CD4-positive, alpha-beta T cell treated with Interferon gamma for 1 hour (primary cell): ENCODE measurements at regions not wholly inside any gene's neighbourhood (a gene's known extent, or its start where the extent isn't known, plus 50 kb on each side); places are given as distances from the start of the nearest gene placed in this dataset.
"Not testable (repeated sequence)": the region's sequence is repeated elsewhere in the genome, so short reads cannot be mapped to it uniquely, and the experiment has no call there.

Experiments used
- DNase-seq: peaks from one replicate; pipeline ENCODE4 v3.0.0-alpha.2; 2020

DNA sequence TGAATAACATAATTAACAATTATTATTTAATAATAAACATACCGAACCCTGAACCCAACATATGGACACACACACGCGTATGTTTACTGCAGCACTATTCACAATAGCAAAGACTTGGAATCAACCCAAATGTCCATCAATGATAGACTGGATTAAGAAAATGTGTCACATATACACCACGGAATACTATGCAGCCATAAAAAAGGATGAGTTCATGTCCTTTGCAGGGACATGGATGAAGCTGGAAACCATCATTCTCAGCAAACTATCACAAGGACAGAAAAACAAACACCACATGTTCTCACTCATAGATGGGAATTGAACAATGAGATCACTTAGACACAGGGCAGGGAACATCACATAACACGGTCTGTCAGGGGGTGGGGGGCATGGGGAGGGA is 333.5 kb downstream of the KIF20B start:
- DNase-seq = not testable (repeated sequence)

DNA sequence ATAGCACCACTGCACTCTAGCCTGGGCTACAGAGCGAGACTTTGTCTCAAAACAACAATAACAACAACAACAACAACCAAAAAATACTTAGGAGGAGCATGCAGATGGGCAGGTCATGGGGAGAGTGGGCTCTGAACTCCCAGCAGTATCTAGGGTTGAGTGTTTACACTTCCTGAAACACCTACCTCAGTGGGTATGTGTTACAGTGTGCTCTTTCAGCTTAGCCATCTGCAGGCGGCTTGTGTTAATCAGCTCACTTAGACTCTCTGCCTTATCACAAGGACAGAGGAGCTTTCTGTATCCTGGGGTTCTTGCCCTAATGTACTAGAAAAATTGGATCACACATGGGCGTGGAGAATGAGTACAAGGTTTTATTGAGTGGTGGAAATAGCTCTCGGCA is 340.2 kb downstream of the KIF20B start:
- DNase-seq = no peak

DNA sequence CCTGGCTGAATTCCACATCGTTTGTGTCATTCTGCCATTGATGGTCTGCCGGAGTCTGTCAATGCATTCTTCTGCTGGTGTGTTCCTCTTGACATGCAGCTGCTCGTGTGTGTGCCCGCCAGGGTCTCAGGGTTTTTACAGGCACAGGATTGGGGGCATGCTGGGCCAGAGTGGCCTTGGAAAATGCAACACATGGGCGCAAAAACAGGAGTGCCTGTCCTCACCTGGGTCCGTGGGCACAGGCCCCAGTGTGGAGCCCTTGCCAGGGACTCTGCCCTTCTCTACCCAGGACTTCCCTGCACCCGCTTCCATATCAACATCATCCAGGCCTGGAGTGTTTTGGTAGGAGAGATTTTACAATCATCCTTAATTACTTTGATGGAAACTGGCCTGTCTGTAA is 340.7 kb downstream of the KIF20B start:
- no peak for DNase-seq

DNA sequence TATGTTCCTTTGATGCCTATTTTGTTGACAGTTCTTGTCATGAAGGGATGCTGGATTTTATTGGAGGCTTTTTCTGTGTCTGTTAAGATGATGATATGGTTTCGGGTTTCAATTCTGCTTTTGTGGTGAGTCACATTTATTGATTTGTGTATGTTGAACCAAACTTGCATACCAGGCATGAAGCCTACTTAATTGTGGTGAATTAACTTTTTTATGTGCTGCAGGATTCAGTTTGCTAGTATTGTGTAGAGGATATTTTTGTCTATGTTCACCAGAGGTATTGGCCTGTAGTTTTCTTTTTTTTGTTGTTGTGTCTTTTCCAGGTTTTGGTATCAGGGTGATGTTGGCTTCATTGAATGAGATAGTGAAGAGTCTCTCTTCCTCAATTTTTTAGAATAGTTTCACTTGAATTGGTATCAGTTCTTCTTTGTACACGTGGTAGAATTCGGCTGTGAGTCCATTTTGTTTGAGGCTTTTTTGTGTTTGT is 345.9 kb downstream of the KIF20B start:
- DNase-seq = no peak

DNA sequence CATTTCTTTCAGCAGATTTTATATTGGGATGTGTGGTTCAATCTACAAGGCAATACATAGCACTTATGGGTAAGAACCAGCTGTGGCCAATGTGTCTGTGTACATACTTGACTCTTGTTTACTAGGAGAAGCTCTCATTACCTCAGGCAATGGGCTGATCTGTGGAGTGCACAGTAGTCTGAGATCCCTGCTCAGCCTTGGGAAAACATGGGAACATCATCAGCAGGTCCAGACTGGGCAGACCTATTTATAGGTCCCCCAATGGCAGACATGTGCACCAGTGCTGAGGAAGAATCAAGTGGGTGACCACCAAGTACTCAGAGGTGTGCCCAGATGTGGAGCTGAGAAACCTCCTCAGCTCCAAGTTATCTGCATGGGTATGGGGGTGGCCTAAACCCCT is 349.7 kb downstream of the KIF20B start:
- no peak for DNase-seq

DNA sequence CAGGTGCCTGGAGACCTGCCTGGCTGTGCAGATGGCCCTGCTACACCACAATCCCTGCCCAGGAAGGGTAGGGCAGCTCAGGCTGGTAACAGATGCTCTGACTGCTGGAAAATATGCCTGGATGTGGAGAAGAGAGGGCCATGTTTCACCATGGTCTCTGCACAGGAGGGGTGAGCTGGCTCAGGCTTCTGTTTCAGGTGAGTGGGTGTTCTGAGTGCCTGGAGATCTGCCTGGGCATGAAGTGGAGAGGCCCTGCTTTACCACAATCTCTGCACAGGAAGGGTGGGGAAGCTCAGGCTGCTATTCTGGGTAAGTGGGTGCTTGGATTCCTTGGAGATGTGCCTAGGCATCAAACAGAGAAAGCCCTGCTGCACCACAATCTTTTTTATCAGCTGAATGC is 350.1 kb downstream of the KIF20B start:
- no peak for DNase-seq

DNA sequence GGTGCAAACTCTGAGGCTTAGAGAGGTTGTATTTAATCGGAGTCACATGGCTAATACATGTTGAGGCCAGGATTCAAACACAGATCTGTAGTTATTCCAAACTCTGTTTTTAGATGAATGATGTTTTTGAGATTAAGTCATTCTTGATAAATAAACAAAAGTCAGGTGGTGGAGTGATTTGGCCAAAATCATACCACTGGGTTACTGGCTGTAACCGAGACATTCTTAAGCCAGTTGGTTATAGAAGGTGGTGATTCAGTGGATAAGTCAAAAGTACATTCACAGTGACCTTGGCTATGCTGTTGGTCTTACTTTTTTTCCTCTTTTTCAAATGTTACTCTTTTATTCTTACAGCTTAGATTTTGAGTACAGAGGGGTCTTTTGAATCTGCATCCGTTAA is 361.4 kb downstream of the KIF20B start:
- no peak for DNase-seq

DNA sequence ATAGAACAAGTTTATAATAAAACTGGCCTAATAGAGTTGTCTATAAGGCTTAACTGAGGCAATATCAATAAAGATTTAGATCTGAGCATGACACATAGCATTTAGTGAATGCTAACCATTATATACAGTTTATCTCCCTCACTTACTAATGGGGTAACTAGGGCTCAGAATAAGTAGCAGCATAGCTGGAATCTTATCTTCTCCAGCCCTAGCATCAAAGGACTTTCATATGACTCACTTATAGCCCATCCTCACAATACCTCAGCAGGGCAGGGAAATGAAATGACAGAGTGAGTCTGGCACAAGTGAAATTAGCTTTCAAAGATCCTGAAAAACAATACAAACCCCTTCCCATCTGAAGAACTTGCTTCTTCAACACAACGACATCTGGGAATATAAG is 362.9 kb downstream of the KIF20B start:
- DNase-seq = no peak

DNA sequence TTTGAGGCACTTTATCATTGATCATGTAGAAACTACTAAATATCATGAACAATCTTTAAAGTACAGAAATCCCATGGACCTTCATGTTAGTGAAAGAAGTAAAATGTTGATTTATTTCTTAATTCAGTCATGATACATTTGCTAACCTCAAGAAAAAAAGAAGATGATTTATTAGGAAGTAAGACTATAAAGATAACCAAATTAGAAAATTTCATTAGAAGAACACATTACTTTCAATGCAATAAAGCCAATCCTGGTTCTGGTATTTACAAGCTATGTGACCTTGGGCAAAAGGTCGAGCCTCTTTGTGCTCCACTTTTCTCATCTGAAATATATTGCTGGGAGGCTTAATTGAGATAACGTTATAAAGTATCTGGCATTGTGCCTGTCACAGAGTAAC is 365.0 kb downstream of the KIF20B start:
- DNase-seq = no peak

DNA sequence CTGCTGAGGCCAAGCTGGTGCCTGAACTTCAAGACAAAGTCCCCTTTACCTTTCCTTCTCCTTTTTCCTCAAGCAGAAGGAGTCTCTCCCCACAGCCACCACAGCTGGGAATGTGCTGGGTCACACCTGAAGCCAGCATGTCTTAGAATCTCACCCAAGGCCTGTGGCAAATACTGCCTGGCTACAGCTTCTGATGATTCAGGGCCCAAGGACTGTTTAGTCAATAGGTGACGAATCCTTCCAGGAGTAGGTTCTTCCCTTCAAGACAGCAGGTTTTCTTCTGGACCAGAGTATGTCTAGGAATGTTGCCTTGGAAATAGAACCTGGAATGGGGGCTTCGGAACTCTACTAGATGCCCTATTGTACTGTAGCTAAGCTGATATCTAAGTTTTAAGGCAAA is 374.6 kb downstream of the KIF20B start:
- no peak for DNase-seq

DNA sequence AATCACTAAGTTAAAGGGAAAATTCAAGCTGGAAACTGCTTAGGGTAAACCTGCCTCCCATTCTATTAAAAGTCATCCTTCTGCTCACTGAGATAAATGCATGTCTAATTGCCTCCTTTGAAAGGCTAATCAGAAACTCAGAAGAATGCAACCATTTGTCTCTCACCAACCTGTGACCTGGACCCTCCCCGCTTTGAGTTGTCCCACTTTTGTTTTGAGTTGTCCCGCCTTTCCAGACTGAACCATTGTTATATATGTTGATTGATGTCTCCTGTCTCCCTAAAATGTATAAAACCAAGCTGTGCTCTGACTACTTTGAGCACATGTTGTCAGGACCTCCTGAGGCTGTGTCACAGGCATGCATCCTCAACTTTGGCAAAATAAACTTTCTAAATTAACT is 378.4 kb downstream of the KIF20B start:
- DNase-seq = no peak

DNA sequence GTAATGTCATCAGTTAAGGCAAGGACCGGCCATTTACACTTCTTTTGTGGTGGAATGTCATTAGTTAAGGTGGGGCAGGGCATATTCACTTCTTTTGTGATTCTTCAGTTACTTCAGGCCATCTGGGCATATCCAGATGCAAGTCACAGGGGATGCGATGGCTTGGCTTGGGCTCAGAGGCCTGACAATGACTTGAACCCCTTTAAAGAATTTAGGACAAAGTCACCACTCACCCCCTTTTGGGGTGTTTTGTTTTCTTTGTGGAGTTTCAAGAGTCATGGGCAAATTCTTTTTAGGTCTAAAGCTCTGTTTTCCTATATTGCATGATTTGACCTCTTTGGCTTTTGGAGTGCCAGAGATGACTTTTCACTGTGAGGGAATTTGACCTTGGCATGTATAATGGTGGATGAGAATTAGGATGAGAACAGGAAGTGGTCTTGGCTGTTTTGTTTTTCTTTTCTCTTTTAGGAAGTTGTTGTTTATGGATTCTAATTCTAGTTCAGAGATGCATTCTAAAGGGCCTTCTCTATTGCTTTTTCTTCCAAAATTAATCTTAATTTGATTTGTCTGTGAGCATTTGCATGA is 385.3 kb downstream of the KIF20B start:
- not testable (repeated sequence) for DNase-seq

DNA sequence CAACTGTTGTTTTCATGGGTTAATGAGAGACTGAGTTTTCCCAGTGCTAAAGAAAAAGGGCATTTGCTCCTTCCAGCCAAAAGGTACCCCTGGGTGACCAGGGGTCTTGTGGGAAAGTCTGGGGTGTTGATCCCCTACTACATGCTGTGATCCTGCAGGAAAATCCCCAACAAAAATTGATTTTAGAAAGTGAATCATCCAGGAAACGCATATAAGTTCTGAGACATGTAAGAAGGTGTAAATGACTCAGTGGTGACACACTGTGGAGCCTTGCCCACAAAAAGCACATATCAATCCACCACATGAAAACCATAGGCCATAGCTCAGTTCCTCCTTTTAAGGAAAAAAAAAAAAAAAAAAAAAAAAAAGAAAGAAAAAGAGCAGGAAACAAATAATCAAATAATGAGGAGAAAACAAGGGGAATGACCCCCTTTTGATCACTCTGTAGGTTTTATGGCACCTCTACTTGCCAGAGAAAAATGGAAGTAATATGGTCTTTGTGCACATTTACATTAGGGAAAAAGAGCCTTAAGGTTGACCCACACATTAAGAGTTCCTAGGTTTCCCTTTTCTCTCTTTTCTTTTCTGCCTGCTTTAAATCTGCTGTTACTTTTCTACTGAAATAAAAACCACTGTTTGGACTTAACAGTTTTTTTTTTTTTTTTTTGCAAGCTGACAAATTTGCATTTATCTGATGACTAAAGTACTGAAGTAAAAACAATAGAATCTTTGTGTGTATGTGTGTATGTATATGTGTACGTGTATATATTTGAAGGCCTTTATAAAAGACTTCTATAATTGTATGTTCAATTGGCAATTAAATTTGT is 386.0 kb downstream of the KIF20B start:
- DNase-seq = no peak

DNA sequence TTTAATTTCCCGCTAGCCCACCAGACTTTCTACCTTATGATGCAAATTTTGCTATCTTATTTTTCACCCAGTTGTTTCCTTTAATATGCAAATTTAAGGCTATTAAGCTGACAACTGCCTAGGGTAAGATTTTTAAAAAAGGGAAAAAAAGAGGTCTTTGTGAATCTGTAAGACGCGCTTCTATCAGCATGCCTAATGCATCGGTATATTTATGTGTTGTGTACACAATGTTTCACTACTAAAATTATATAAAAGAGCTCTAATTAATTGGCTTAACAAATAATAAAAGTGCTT is 386.6 kb downstream of the KIF20B start:
- DNase-seq = no peak

DNA sequence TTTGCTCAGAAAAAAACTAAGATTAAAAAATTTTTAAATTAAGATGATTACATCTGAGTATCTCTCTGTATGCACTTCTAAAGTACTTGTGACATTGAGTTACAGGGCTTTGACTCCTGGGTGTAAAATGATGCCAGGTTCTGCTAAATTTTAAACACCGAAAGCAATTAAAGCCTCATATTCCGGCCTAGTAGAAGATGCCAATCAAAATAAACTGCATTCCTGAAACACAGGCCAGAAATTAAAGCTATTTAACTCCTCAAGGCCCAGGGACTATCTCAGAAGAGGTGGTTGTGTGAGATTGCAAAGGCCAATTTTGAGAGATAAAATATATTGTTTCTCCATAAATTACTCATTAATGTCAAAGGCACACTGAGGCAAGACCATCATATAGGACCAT is 388.3 kb downstream of the KIF20B start:
- DNase-seq = no peak

DNA sequence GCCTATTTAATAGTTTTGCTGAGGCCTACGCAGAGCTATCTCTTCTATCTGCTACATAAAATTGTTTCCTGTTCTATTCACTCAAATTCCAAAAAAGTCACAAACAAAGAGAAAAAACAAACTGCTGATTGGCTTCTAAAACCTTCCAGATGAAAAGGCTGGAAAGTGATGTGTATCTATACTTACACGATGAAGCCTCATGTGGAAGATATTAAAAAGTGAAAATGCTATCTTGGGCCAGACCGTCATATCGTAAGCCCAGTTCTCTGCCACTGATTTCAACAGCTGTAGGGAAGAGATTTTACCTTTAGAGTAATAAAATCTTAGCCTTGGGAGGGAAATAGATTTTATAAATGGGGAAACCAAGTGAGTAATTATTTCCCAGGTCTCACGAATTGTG is 394.8 kb downstream of the KIF20B start:
- no peak for DNase-seq

DNA sequence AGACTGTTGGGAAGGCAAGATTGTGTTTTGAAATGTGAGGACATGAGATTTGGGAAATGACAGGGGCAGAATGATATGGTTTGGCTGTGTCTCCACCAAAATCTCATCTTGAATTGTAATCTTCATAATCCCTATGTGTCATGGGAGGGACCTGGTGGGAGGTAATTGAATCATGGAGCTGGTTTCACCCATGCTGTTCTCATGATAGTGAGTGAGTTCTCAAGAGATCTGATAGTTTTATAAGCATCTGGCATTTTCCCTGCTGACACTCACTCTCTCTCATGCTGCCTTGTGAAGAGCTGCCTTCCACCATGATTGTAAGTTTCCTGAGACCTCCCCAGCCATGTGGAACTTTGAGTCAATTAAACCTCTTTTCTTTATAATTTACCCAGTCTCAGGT is 406.2 kb downstream of the KIF20B start:
- DNase-seq = not testable (repeated sequence)

DNA sequence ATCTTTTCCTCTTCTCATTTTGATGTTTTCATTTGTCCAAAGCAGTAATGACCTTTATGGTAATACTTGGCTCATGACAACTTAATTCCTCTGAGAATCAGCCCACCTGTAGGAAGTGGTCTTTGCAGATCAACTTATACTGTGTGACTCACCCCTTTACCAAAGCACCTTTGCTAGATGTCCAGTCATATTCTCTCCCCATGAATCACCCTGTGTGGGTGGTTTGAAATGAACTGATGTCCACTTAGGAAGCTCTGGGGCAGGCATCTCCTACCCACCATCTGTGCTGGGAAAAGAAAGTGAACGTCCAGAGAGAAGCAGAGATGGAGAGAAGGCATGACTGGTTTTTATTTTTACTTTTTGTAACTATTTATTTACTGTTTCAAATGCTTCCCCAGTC is 410.3 kb downstream of the KIF20B start:
- DNase-seq = no peak

DNA sequence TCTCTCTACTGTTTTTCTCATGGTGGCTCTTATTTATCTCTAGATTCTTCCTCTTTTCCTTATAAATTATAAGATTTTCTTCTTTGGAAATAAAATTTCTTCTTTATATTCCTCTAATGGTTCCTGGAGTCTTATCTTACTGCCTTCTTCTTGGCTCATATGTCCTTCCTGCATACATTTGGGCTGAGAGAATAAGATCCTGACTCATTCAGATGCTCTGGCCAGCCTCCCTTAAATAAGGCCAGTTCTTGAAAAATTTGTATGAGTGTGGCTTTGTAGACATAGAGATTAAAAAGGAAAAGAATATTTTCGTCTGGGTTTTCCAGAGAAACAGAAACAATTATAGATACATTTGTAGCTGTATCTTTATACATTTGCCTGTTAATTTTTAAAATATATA is 411.3 kb downstream of the KIF20B start:
- DNase-seq = no peak

DNA sequence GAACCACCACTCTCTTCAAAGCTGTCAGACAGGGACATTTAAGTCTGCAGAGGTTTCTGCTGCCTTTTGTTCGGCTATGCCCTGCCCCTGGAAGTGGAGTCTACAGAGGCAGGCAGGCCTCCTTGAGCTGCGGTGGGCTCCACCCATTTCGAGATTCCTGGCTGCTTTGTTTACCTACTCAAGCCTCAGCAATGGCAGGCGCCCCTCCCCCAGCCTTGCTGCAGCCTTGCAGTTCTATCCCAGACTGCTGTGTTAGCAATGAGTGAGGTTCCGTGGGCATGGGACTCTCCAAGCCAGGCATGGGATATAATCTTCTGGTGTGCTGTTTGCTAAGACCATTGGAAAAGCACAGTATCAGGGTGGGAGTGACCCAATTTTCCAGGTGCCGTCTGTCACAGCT is 417.2 kb downstream of the KIF20B start:
- DNase-seq = not testable (repeated sequence)

DNA sequence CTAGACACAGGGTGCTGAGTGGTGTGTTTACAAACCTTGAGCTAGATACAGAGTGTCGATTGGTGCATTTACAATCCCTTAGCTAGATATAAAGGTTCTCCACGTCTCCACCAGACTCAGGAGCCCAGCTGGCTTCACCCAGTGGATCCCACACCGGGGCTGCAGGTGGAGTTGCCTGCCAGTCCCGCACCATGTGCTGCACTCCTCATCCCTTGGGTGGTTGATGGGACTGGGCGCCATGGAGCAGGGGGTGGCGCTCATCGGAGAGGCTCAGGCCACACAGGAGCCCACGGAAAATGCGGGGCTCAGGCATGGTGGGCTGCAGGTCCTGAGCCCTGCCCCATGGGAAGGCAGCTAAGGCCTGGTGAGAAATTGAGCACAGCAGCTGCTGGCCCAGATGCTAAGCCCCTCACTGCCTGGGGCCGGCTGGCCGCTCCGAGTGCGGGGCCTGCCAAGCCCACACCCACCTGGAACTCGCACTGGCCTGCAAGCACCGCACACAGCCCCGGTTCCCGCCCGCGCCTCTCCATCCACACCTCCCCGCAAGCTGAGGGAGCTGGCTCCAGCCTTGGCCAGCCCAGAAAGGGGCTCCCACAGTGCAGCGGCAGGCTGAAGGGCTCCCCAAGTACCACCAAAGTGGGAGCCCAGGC is 418.4 kb downstream of the KIF20B start:
- not testable (repeated sequence) for DNase-seq

DNA sequence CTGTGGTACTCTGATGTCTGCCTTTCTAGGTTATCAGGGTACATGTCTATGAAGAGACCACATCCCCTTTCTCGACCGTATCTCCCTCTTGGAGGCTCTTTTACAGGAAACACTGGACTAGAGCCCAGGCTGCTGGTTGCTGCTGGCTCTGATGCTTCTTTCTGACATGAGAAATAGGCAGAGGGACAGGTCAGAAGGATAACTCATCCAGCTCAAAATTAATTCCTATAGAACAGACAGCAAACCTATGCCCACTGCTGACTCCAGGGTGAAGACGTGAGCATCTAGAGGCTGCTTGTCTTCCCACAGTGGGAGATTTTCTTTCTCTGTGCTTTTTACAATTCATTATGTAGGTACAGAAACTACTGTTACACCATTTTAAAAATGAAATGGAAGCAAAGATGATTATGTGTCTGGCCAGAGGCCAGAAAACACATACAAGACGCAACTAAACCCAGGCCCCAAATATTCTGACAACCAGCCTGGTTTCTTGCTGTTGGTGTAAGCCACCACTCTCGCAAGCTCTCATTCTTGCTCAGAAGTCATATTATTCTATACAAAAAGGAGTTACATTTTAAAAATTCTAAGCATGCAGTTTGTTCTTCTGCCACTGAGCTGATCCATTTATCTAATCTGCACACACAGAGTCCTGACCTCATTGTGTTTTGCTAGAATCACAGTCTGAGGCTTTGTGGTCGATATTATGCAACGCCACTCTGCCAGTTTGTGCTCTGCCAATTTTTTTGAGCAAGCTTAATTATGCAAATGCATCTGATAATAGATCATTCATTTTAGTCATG is 424.3 kb downstream of the KIF20B start:
- no peak for DNase-seq

DNA sequence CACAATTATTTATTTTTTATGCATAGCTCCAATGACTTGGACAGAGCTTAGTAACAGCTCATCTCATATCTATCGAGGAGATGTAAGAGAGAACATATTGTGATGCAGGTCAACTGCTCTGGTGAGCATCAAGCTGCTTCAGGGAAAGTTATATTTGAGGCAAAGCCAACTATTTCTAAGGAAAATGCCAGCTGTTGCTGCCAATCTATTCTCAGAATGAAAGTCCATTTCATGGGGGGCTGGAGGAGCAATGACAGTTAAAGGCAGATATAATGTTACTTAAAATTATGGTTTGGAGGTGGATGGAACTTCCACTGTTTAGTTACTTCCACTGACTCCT is 424.8 kb downstream of the KIF20B start:
- DNase-seq = no peak
